Neural progenitor cell (in vitro differentiated cells): ENCODE measurements at regions not wholly inside any gene's neighbourhood (a gene's known extent, or its start where the extent isn't known, plus 50 kb on each side); places are given as distances from the start of the nearest gene placed in this dataset.

ENCODE experiments used
- DNase-seq: peaks from one replicate; pipeline ENCODE4 v3.0.0-alpha.2; 2016; ENCODE audit warnings: low spot score
- H2AFZ ChIP-seq: fragments of 200-600 bp; sonication (generic); replicated peaks from 2 replicates; pipeline ENCODE4 v1.6.1; 2016; ENCODE audit warnings: antibody characterized with exemption
- H3F3A ChIP-seq: fragments of 200-600 bp; sonication (generic); 2 replicates; pipeline ENCODE4 v1.6.1; 2016; ENCODE audit warnings: antibody characterized with exemption, low read depth
- H3K27ac ChIP-seq: fragments of 200-600 bp; sonication (generic); 2 replicates; pipeline ENCODE4 v1.5.1; 2016; ENCODE audit warnings: mild to moderate bottlenecking
- H3K27me3 ChIP-seq: fragments of 200-600 bp; sonication (generic); 2 replicates; pipeline ENCODE4 v1.6.1; 2016; ENCODE audit warnings: mild to moderate bottlenecking, moderate library complexity
- H3K36me3 ChIP-seq: fragments of 200-600 bp; sonication (generic); 2 replicates; pipeline ENCODE4 v1.5.1; 2016
- H3K4me1 ChIP-seq: fragments of 200-600 bp; sonication (generic); 2 replicates; pipeline ENCODE4 v1.6.1; 2016; ENCODE audit warnings: mixed run types
- H3K4me2 ChIP-seq: fragments of 200-600 bp; sonication (generic); 2 replicates; pipeline ENCODE4 v1.6.1; 2016
- H3K4me3 ChIP-seq: fragments of 200-600 bp; sonication (generic); 2 replicates; pipeline ENCODE4 v1.5.1; 2016
- H3K79me2 ChIP-seq: fragments of 200-600 bp; sonication (generic); 2 replicates; pipeline ENCODE4 v1.6.1; 2016; ENCODE audit warnings: low read depth
- H3K9ac ChIP-seq: fragments of 200-600 bp; sonication (generic); 2 replicates; pipeline ENCODE4 v1.6.1; 2016
- H3K9me3 ChIP-seq: fragments of 200-600 bp; sonication (generic); 2 replicates; pipeline ENCODE4 v1.5.1; 2016; ENCODE audit warnings: low read depth
- H4K20me1 ChIP-seq: fragments of 200-600 bp; sonication (generic); 2 replicates; pipeline ENCODE4 v1.6.1; 2016; ENCODE audit warnings: low read depth
- H3K27ac Mint-ChIP-seq: 3 replicates; pipeline ENCODE4 v1.8.0; 2021; ENCODE audit warnings: mixed read lengths
- H3K27me3 Mint-ChIP-seq: 2 replicates; pipeline ENCODE4 v1.8.0; 2022; ENCODE audit warnings: low read depth, mild to moderate bottlenecking, inconsistent platforms, moderate library complexity, mixed read lengths; ENCODE audit not compliant: insufficient read depth
- H3K36me3 Mint-ChIP-seq: 3 replicates; pipeline ENCODE4 v1.8.0; 2021; ENCODE audit warnings: mixed read lengths
- H3K4me1 Mint-ChIP-seq: 3 replicates; pipeline ENCODE4 v1.8.0; 2021; ENCODE audit warnings: mixed read lengths
- H3K4me3 Mint-ChIP-seq: 3 replicates; pipeline ENCODE4 v1.8.0; 2021; ENCODE audit warnings: mild to moderate bottlenecking, moderate library complexity, mixed read lengths
- H3K9me3 Mint-ChIP-seq: 3 replicates; pipeline ENCODE4 v1.8.0; 2020; ENCODE audit warnings: mixed read lengths
- EZH2 ChIP-seq: fragments of 200-600 bp; sonication (generic); IDR thresholded peaks from 2 replicates; pipeline ENCODE4 v1.6.1; 2017; ENCODE audit warnings: antibody characterized with exemption, mild to moderate bottlenecking, moderate library complexity
- EZH2phosphoT487 ChIP-seq: fragments of 200-600 bp; sonication (generic); IDR thresholded peaks from 2 replicates; pipeline ENCODE4 v1.6.1; 2017; ENCODE audit warnings: antibody characterized with exemption
- TF ChIP-seq, protein P1 (sequence below): fragments of 200-600 bp; sonication (generic); IDR thresholded peaks from 2 replicates; pipeline ENCODE4 v1.5.1; 2017; ENCODE audit warnings: antibody characterized with exemption, mild to moderate bottlenecking

- no peaks in the 10 kb centered on the region for H3K36me3 Mint-ChIP-seq
- H3K4me2 ChIP-seq, result no peak overlapping the region
- H2AFZ ChIP-seq, result no peak overlapping the region
- H3K4me3 Mint-ChIP-seq, result no peak overlapping the region
- no peak overlapping the region for H3K9ac ChIP-seq
- no peak overlapping the region for H3K4me3 ChIP-seq
- no peaks in the 10 kb centered on the region for H3K9me3 ChIP-seq
- H3F3A ChIP-seq, result no peaks in the 10 kb centered on the region
- no peaks in the 10 kb centered on the region for H3K4me1 ChIP-seq
- peaks cover 2% of the 10 kb centered on the region for H3K4me1 Mint-ChIP-seq
- peaks cover 2% of the 10 kb centered on the region for H3K27me3 Mint-ChIP-seq
- TF ChIP-seq EZH2phosphoT487, result no peak
- TF ChIP-seq EZH2, result no peak
- TF ChIP-seq, protein P1, sequence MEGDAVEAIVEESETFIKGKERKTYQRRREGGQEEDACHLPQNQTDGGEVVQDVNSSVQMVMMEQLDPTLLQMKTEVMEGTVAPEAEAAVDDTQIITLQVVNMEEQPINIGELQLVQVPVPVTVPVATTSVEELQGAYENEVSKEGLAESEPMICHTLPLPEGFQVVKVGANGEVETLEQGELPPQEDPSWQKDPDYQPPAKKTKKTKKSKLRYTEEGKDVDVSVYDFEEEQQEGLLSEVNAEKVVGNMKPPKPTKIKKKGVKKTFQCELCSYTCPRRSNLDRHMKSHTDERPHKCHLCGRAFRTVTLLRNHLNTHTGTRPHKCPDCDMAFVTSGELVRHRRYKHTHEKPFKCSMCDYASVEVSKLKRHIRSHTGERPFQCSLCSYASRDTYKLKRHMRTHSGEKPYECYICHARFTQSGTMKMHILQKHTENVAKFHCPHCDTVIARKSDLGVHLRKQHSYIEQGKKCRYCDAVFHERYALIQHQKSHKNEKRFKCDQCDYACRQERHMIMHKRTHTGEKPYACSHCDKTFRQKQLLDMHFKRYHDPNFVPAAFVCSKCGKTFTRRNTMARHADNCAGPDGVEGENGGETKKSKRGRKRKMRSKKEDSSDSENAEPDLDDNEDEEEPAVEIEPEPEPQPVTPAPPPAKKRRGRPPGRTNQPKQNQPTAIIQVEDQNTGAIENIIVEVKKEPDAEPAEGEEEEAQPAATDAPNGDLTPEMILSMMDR, result no peak
- no peaks in the 10 kb centered on the region for H3K79me2 ChIP-seq
- no peak overlapping the region for H3K27ac ChIP-seq
- no peak for DNase-seq
- no peaks in the 10 kb centered on the region for H3K36me3 ChIP-seq
- peaks cover 3% of the 10 kb centered on the region for H3K9me3 Mint-ChIP-seq
- no peaks in the 10 kb centered on the region for H3K27me3 ChIP-seq
- no peak overlapping the region for H3K27ac Mint-ChIP-seq
- no peaks in the 10 kb centered on the region for H4K20me1 ChIP-seq
Measured at GRCh38 chr22:49595465-49596078, 232.1 kb downstream of the BRD1 start.

GRCh38 chr22:49594078-49594477 lies 233.6 kb downstream of the BRD1 start:
- DNase-seq, result no peak
- Histone ChIP-seq H3K9ac (no peak overlapping the region), H3K36me3 (no peaks in the 10 kb centered on the region), H3K27me3 (no peaks in the 10 kb centered on the region), H3K9me3 (no peaks in the 10 kb centered on the region), H4K20me1 (no peaks in the 10 kb centered on the region), H3K27ac (no peak overlapping the region), H2AFZ (no peak overlapping the region), H3K4me2 (no peak overlapping the region), H3F3A (no peaks in the 10 kb centered on the region), H3K4me3 (no peak overlapping the region), H3K79me2 (no peaks in the 10 kb centered on the region), H3K4me1 (no peaks in the 10 kb centered on the region)
- Mint-ChIP-seq H3K4me3 (no peak overlapping the region), H3K9me3 (peaks cover 2% of the 10 kb centered on the region), H3K36me3 (no peaks in the 10 kb centered on the region), H3K4me1 (no peaks in the 10 kb centered on the region), H3K27me3 (peaks cover 2% of the 10 kb centered on the region), H3K27ac (no peak overlapping the region)
- TF ChIP-seq EZH2phosphoT487 (no peak), EZH2 (no peak)
- TF ChIP-seq, protein P1, result no peak

DNA sequence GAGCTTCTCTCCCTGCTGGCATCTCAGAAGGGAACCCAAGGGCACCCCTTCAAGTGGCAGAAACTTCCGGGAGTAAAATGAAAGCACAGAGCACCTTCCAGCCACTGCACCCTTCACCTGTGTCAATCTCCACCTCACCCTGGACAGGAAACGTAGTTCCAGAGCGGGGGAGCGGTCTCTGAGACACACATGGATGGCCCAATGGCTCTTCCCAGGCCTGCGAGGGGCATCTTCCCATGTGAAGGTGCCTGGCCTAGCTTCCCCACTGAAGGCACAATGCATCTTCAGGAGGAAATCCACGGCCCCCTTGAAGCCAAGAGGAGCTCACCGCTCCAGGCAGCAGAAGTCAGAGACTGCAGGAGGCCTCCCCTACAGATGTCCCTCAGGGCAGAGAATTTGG lies 234.2 kb downstream of the BRD1 start:
- TF ChIP-seq EZH2phosphoT487, result no peak
- TF ChIP-seq EZH2, result no peak
- Histone ChIP-seq H2AFZ (no peak overlapping the region), H3K4me1 (no peaks in the 10 kb centered on the region), H3F3A (no peaks in the 10 kb centered on the region), H3K27me3 (no peaks in the 10 kb centered on the region), H3K4me3 (no peak overlapping the region), H3K4me2 (no peak overlapping the region), H4K20me1 (no peaks in the 10 kb centered on the region), H3K9ac (no peak overlapping the region), H3K27ac (no peak overlapping the region), H3K36me3 (no peaks in the 10 kb centered on the region), H3K9me3 (no peaks in the 10 kb centered on the region), H3K79me2 (no peaks in the 10 kb centered on the region)
- peaks cover 2% of the 10 kb centered on the region for H3K9me3 Mint-ChIP-seq
- no peak overlapping the region for H3K27ac Mint-ChIP-seq
- no peaks in the 10 kb centered on the region for H3K4me1 Mint-ChIP-seq
- DNase-seq, result no peak
- H3K27me3 Mint-ChIP-seq, result peaks cover 2% of the 10 kb centered on the region
- no peak overlapping the region for H3K4me3 Mint-ChIP-seq
- no peaks in the 10 kb centered on the region for H3K36me3 Mint-ChIP-seq

DNA sequence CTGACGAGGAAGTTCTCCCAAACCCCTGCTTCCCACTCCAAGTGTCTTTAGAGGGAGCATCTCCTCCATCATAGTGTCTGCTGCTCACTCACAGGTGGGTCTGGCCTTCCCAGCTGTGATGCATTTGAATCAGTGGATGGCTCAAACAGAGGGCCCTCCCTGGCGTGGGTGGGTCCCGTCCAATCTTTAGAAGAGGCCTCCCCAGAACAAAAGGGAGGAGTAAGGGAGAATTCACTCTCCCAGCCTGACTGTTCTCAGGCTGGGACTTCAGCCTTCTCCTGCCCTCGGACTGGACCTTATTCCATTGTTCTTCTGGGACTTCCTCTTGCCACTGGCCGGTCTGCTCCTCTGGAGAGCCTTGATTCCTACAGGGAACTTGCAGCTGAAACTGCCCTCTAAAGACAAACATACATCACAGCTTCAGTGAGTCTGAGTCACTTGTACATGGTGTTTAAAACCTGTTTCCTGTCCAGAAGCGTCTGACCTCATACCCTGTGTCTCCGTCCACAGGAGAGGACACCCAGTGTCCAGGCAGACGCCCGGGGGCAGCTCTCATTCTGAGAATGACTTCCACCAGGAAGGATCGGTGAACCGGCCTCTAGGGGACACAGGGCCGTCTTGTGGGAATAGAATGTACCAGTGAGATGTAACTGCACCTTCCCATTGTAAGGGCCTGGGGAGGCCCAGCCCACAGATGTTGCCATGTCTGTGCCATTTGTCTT lies 234.7 kb downstream of the BRD1 start:
- Mint-ChIP-seq H3K4me3 (no peak overlapping the region), H3K36me3 (no peaks in the 10 kb centered on the region), H3K27ac (no peak overlapping the region), H3K27me3 (peaks cover 2% of the 10 kb centered on the region), H3K9me3 (peaks cover 2% of the 10 kb centered on the region), H3K4me1 (no peaks in the 10 kb centered on the region)
- Histone ChIP-seq H4K20me1 (no peaks in the 10 kb centered on the region), H2AFZ (no peak overlapping the region), H3F3A (no peaks in the 10 kb centered on the region), H3K4me2 (no peak overlapping the region), H3K9me3 (no peaks in the 10 kb centered on the region), H3K4me3 (no peak overlapping the region), H3K27ac (no peak overlapping the region), H3K79me2 (no peaks in the 10 kb centered on the region), H3K36me3 (no peaks in the 10 kb centered on the region), H3K4me1 (no peaks in the 10 kb centered on the region), H3K27me3 (no peaks in the 10 kb centered on the region), H3K9ac (no peak overlapping the region)
- no peak for DNase-seq
- TF ChIP-seq EZH2phosphoT487 (no peak), EZH2 (no peak)
- TF ChIP-seq, protein P1, result no peak
